Mesenteric fat pad (tissue), 1 donor: ENCODE measurements at regions not wholly inside any gene's neighbourhood (a gene's known extent, or its start where the extent isn't known, plus 50 kb on each side); places are given as distances from the start of the nearest gene placed in this dataset.
"Not testable (repeated sequence)": the region's sequence is repeated elsewhere in the genome, so short reads cannot be mapped to it uniquely, and the experiment has no call there.

ENCODE experiments used
- DNase-seq: peaks from one replicate; pipeline ENCODE4 v3.0.0-alpha.2; 2020; ENCODE audit warnings: low spot score
- donor health status: DM: yes; HTN: yes; CAD: no.

DNA sequence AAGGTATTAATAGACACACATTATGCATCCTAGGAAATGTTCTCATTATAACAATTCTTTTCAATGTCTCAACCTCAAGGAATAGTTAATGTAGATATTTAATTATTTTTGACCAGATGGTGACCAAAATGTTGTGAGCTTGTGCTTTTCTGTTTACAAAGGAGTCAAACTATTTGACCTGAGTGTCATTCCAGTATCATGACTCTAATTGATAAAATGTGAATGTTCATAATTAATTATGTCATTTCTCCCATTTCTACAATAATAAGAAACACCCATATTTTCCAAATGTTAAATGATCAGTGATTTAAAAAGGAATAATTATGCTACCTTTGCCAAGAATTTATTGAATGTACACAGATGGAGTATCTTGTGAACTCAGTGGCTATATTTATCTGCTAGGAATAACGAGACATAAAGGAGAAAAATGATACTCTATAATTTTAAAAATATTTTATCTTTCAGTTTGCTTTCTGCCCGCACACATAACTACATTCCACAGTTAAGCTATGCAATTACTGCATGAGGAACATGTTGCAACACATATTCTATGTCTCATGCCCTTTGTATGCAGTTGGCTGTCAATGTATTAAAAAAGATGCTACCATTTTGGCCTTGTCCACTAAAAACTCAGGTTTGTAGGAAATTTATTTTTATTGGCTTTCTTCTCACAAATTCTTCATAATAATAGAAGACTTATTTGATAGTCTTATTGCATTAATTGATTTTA lies 376.7 kb upstream of the CCDC179 start:
- no peak for DNase-seq

DNA sequence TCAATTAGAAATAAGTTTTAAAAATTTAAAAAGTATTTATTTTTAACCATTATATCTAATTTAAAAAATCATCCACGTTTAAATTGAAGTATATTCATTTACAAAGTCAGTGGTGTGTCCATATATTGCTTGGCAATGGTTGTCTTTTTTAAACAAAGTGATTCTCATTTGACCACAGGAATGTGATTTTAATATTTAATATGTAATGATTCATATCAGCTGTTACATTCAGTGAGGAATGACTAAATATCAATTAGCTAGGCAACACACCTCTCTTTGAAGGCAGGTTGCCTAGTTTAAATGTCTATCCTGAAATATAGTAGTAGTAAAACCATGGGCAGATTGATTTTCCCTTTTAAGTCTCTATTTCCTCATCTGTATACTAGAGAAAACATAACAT lies 392.2 kb upstream of the CCDC179 start:
- DNase-seq: no peak

DNA sequence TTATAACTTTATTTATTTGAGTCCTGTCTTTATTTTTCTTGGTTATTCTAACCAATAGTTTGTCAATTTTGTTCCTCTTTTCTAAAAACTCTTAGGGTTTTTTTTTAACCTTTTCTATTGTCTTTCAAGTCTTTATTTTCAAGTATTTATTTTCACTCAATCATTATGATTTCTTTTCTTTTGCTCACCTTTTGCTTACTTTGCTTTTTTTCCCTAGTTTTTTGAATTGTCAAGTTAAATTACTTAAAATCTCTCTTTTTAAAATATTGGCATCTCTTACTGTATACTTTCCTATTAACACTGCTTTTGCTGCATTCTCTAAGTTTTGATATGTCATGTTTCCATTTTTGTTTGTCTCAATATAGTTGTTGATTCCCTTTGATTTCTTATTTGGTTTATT lies 396.8 kb upstream of the CCDC179 start:
- no peak for DNase-seq

DNA sequence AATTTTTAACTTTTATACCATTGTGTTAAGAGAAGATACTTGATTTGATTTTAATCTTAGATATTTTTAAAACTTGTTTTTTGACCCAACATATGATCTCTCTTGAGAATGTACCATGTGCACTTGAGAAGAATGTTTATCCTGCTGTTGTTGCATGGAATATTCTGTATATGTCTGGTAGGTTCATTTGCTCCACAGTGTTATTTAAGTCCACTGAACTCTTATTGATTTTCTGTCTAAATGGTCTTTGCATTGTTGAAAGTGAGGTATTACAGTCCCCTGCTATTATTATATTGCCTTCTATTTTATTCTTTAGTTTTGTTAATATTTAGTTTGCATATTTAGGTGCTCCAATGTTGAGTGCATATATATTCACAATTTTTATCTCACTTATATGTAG lies 397.3 kb upstream of the CCDC179 start:
- DNase-seq: no peak

DNA sequence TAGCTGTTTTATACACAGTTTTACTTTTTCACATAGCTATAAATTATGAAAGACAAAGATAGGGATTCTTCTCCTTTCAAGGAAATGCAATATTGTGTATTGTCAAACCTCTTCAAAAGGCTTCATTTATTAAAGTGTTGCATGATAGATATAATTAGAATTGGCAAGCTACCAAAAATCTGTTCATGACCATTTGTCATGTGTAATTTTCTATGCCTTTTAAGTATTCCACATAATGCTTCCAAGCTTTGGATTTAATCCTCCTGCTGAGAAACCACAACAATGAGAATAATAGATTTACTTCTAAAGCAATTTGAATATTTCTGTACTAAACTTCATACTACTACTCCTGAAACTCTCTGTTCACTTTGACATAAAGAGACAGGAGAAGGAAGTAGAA lies 403.2 kb upstream of the CCDC179 start:
- no peak for DNase-seq

DNA sequence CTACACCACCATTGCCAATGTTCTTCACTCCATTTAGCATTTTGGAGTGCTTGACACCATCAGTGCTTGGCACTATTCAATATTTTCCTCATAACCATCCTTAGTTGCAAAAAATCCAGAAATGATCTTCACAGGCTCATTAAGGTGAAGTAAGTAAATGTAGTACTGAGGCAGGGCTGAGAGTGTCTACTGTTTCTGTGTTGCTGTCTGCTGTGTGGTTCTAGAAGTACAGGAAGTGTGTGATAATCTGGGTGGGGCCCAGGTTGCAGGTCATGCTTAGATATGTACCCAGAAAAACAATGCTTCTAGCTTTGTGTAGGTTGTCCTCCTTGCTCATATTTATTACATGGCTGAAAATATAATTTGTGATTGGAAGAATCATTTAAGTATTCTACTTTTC lies 411.8 kb upstream of the CCDC179 start:
- DNase-seq: no peak

DNA sequence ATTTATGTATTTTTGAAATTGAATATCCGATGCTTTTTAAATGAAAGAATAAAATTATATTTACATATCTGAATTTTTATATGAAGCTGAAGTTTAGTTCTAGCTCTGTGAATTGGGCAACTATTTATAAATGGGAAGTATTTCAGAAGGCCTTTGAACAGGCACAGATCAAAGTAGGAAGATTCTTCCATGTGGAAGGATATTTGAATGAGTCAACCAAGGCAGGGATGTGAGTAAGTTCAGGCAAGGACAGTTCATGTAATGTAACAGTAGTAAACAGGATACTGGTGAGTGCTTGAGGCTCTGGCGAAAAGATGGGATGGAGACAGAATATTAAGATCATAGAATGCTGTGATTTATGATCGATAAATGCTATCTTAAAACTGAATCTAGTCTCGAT lies 417.8 kb upstream of the CCDC179 start:
- no peak for DNase-seq

DNA sequence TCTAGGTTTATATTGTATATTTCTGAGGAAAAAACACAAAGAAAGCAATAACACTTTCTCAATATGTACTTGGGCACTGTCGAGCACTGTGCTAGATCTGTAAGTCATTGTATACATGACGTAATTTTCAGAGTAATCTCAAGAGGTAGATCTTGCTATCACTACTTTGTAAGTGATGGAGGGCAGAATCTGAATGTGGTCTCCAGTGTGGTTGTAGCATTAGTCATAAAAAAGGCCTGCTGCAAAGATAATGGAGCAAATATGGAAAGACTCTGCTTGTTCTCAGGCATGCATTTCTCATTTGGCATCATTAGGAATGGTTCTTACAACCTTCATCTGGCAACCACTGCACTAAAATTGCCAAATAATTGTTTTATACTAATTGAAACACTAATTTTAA lies 419.8 kb upstream of the CCDC179 start:
- DNase-seq: no peak

DNA sequence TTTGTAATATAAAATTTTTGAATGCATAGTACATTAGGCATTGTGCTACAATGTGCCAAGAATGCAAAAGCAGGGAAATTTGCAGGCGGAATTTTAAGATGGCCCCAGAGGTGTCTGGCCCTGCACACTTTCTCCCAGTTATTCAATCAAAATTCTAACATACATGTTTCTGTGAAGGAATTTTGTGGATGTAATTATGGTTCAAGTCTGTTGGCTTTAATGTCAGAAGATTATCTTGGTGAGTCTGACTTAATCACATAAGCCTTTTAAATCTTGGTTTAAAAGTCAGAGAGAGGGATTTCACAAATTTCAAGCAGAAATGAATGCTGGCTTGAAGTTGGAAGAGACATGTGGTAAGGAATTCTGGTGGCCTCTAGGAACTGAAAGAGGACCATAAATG lies 423.4 kb upstream of the CCDC179 start:
- no peak for DNase-seq

DNA sequence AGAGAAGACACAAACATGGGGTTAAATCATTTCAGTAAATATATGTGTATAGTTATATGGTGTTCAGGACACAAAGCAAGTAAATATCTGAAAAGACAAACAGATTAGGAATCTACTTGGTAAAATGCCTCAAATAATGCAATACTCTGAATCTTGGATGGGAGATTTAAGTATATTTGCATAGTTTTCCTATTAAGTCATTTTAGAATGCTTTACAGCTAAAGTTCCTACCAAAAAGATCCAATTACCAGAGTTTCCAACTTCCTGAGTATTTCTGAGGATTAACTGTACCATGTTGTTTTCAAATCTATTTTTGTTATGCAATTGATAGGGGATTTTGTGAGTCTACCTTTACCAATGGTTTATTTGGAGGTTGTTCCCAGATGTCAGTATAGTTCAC lies 424.4 kb upstream of the CCDC179 start:
- DNase-seq: no peak

DNA sequence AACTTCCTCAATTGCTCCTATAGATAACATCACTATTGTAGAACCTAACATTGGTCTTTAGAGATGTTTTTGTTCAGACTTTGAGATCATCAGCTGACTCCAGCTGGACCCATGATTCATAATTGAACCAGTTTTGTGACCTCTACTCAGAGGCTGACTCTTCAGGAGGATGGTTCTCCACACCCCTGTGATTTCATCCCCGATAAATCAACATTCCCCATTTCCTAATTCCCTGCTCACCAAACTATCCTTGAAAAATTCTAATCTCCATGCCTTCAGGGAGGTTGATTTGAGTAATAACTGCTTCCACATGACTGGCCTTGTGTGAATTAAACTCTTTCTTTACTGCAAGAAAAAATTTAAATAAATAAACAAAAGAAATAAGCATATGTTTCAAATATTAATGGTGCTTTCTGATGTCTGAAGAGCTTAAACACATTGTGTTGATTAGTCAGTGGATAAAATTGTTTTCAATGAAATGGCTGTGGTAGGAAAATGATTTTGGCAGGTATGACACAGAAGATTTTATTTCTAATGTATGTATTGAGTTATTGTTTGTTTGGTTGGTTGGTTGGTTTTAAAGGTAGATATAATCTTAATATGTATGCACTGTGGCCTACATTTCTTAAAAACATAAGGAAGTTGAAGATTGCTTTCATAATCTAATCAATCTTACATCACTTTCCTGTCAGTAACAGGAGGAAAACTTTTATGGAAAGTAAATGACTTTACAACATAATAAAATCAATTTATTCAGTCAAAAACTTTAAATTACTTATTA lies 427.9 kb upstream of the CCDC179 start:
- DNase-seq: no peak

DNA sequence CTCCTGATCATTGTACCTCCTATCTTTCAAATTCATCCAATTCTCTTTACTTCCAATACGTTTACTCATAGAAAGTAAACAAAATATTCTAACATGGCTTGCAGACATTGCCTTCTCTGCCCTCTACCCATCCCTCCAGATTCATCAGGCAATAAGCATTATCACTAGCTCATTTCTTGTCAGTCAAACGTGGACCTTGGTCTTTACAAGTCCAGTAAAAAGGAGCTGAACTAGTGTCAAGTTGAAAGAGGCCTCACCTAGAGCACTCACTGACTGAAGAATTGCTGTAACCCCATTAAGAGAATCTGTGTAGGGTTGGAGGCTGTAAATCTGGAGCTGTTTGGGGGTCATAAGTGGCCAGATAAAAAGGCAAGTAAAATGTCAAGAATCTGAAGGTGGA lies 435.0 kb upstream of the CCDC179 start:
- no peak for DNase-seq

DNA sequence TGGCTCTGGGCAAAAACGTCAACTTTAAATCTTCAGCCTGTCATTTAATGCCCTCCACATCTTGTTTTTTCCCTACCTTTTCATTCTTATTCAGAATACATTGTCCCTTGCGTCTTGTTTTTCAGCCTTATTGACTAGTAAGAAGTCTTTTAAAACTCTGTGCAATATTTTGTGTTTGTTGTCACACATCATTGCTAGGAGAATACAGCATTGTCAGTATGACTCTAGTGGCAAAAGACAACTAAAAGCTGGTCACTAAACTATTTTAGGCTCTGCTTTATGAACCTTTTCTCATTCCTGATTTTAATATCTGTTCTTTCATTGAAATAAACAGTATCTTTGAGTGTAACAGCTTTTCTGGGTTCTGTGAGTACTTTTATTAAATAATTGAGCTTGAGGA lies 447.8 kb upstream of the CCDC179 start:
- DNase-seq: no peak

DNA sequence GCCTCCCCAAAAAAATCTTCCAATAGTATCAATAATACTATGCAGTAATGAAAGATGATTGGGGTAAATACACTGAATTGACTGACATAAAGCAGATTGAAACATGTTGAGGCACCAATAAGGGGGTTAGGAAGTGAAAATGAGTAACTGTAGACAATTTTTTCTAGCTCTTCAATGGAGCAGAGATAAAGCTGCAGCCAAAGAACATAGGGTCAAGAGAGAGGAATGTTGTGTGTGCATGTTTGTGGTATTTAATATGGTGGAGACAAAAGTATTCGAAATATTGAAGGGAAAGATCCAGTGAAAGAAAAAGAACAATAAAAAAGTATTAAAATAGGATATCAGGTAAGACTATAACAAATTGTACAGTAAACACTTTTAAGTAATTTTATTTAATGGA lies 450.0 kb upstream of the CCDC179 start:
- no peak for DNase-seq

DNA sequence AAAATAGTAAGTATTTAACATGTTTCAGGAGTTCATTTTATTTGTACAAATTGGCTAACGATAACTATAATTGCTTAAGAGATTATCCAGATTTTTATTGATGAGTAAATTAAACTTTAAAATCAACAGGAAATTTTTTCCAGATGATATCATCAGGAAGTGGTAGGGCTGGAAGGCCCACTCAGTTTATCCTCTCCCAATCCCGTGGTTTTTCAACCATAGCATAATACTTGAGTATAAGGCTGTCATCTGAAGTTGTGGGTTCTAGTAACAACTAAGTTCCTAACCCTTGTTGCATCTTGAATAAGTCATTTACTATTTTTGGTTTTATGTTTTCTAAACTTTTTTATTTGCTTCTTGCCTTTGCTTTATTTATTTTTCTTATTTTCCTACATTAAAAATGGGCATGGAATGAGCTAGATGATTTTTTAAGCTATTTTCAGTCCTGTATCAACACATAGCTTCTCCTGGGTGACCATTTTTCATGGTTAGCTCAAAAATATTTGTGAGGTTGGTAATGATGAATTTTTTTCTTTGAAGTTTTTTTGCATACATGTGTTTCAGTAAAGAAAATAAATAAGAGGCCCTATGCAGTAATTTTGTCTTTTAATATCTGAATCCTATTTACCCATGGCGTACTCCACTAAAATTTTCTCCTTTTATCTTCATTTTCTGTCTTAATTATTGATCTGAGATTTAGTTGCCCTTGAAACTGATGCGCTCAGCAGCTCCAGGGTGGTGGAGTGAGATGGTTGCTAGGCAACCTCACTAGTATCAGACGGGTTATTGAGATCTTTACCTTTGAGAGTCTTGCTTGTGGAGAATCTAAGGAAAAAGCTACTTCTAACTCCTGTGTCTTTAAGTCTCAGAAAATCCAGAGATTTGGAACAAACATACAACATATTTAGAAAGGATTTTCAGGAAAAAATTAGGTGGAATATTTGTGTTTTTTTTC lies 452.0 kb upstream of the CCDC179 start:
- DNase-seq: no peak

DNA sequence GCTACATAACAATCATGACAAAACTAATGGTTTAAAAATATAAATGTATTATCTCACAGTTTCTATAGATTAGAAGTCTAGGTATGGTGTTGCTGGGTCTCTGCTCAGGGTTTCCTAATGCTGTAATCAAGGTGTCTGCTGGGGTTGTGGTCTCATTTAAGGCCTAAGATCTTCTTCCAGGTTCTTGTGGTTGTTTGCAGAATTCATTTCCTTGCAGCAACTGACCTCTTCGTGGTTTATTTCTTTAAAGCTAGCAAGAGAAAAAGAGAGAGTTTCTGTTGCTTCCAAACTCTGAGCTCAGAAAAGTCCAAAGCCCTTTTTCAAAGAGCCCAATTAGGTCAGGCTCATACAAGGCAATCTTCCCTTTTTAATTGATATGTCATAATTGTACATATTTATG lies 452.7 kb upstream of the CCDC179 start:
- no peak for DNase-seq

DNA sequence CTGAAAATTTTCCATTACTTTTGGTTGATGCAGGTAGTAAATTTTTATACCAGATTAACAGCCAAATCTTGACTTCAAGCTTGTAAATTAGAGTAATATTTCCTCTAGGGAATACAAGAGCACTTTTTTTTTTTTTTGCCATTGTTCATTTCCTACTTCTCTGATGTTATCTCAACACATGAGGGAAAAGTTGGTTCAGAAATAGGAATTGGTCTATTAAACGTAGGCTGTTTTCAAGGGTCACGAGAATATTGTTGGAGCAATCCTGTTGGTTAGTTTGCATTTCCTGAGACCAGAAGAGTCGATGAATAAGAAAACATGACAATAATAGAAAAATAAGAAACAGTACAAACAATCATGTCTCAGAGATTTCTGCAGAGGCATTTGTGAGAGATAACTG lies 453.9 kb upstream of the CCDC179 start:
- DNase-seq: no peak

DNA sequence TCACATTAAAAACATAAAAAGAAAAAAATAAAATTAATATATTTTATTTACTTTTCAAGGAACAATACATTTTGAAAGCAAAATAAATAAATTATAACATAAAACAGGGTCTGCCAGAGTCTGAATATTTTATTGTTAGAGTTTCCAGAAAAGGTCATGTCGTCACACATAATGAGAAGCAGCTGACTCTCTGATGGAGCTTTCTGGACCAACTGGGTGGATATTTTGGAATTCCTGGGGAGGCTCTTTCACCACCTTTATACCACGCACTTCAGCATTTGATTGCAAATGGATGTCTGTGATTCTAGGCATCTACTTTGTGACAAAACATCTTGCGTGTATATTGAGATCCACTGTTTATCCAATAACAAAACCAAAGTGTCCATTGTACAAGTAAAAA lies 455.0 kb upstream of the CCDC179 start:
- no peak for DNase-seq

DNA sequence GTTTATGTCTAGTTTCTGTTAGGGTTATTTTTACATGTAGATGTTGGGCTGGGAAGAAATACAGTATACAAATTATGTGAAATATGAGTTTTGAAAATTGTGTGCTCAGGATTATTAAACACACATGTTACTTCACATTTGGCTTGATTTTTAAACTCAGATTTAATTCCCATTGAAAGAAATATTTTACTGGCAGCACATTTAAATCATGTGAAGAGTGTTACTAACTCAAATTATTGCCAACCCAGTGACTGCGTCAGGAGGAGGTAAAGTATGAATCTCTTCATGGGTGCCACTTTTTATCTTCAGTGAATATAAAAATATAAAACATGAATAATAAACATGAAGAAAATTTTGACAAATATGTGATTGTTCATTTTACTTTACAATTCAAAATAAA lies 457.5 kb upstream of the CCDC179 start:
- DNase-seq: no peak

DNA sequence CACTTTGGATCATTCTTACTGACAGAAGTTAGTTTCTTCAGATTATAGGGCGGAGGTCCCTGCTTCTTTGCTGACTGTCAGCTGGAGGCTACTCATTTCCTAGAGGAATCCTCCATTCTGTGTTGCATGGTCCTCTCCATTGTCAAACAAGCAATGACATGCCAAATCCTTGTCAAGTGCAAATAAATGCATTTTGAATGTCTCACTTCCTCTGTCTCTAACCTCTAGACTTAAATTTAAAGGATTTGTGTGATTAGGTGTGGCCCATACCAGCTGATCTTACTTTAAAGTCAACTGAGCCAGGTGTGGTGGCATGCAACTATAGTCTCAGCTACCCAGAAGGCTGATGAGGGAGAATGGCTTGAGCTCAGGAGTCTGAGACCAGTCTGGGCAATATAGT lies 458.4 kb upstream of the CCDC179 start:
- no peak for DNase-seq

DNA sequence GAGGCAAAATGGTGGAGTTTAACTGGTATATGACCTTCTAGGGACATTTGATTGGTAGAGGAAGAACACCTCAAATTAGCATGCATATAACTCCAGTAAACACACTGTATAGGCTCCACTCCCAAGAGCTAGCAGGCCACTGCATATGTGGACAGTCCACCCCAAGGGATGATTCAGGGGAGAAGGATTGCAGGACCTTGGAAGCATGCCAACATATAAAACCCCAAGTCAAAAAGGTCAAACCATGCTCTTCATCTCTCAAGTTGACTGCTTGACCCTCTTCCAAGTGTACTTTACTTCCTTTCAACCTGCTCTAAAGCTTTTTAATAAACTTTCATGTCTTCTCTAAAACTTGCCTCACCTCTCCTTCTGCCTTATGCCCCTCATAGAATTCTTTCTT lies 459.9 kb upstream of the CCDC179 start:
- no peak for DNase-seq

DNA sequence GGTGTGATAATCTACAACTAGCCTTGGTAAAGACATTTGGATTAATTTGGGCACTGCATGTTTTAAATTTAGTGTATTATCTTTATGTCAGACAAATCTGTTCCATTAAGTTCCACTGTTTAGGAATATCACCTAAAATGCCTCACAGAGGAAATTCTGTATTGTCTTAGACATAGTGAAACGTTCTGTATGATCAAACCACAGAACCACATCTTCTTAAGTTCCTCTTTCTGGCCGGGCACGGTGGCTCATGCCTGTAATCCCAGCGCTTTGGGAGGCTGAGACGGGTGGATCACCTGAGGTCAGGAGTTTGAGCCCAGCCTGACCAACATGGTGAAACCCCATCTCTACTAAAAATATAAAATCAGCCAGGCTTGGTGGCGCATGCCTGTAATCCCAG lies 475.3 kb upstream of the CCDC179 start:
- DNase-seq: not testable (repeated sequence)
